Panc1 (cell line): ENCODE measurements at regions not wholly inside any gene's neighbourhood (a gene's known extent, or its start where the extent isn't known, plus 50 kb on each side); places are given as distances from the start of the nearest gene placed in this dataset.

ENCODE experiments used
- ATAC-seq: fragments of 200-7000 bp; cut with Tn5 transposase; 2 replicates; pipeline ENCODE4 v1.9.1; 2020; ENCODE audit warnings: mild to moderate bottlenecking, moderate library complexity
- BruUV-seq: library from RNA; stranded (reverse); fragments of 400-500 nt; replicated peaks from 2 replicates; lab custom pipeline; 2021; lab: Mats Ljungman, UMichigan
- CTCF ChIA-PET: fragments of 300-600 bp; sonication (Branson Sonifier 250); formaldehyde crosslinking; loops from one replicate; lab custom pipeline; 2022; ENCODE audit warnings: antibody characterized with exemption; lab: Charles Lee
- POLR2A ChIA-PET: fragments of 300-600 bp; sonication (Branson Sonifier 250); formaldehyde crosslinking; loops from one replicate; lab custom pipeline; 2022; ENCODE audit warnings: antibody characterized with exemption; lab: Charles Lee
- DNase-seq: peaks from one replicate; pipeline ENCODE4 v3.0.0-alpha.2; 2010; ENCODE audit warnings: low read depth, low spot score
- H3K27ac ChIP-seq: 2 replicates; pipeline ENCODE4 v1.5.1; 2011; ENCODE audit warnings: mild to moderate bottlenecking, low read length, inconsistent platforms
- H3K27me3 ChIP-seq: fragments of 200-500 bp; sonication (Bioruptor generic); 2 replicates; pipeline ENCODE4 v1.6.0; 2014; ENCODE audit warnings: low read length, inconsistent platforms; ENCODE audit not compliant: control insufficient read depth, insufficient read depth
- H3K36me3 ChIP-seq: fragments of 200-500 bp; sonication (Bioruptor generic); 2 replicates; pipeline ENCODE4 v1.5.1; 2014; ENCODE audit warnings: inconsistent platforms, mild to moderate bottlenecking, low read length, moderate library complexity; ENCODE audit not compliant: control insufficient read depth, insufficient read depth
- H3K4me1 ChIP-seq: 2 replicates; pipeline ENCODE4 v1.5.1; 2011; ENCODE audit warnings: inconsistent platforms, mild to moderate bottlenecking, low read length, moderate library complexity; ENCODE audit not compliant: control insufficient read depth, insufficient read depth
- H3K4me3 ChIP-seq, 2 experiments: 2 replicates each; pipeline ENCODE4 v1.5.1; 2011 to 2012; ENCODE audit warnings: low read depth in 2 of 2, low read length in 2 of 2, mild to moderate bottlenecking in 2 of 2, inconsistent platforms in 1 of 2, moderate library complexity in 1 of 2
- H3K9me3 ChIP-seq: fragments of 200-500 bp; sonication (Bioruptor generic); 2 replicates; pipeline ENCODE4 v1.5.1; 2014; ENCODE audit warnings: low read depth, mild to moderate bottlenecking, inconsistent platforms, low read length, moderate library complexity; ENCODE audit not compliant: control insufficient read depth, insufficient read depth
- POLR2AphosphoS5 ChIP-seq: IDR thresholded peaks from 2 replicates; pipeline ENCODE4 v1.6.1; 2012; ENCODE audit warnings: mild to moderate bottlenecking, low read depth, low read length, moderate library complexity
- SIN3A ChIP-seq: IDR thresholded peaks from 2 replicates; pipeline ENCODE4 v1.6.1; 2012; ENCODE audit warnings: low read depth, mild to moderate bottlenecking, low read length, moderate library complexity, borderline replicate concordance; ENCODE audit not compliant: insufficient read depth
- TCF7L2 ChIP-seq: IDR thresholded peaks from 2 replicates; pipeline ENCODE4 v1.6.1; 2011; ENCODE audit warnings: mild to moderate bottlenecking, low read depth, low read length, inconsistent platforms
- in situ Hi-C: cut with HindIII; loops from 2 replicates; pipeline ENCODE4 v1.10.0; 2016; ENCODE audit warnings: low sequenced_read_pairs, low pct_unique_long_range_greater_than_20kb
- intact Hi-C: fragments of 100-400 bp; cut with micrococcal nuclease; formaldehyde crosslinking; loops from one replicate; pipeline ENCODE4 v1.10.0; 2022; ENCODE audit not compliant: unreplicated experiment
- TF ChIP-seq, protein P1 (sequence below), 2 experiments: IDR thresholded peaks; 2 replicates each; pipeline ENCODE4 v1.6.1; 2011 to 2012; ENCODE audit warnings: low read depth in 2 of 2, control low read depth in 1 of 2, low read length in 1 of 2, mild to moderate bottlenecking in 1 of 2, moderate library complexity in 1 of 2; ENCODE audit not compliant: insufficient read depth in 1 of 2
- TF ChIP-seq, protein P2 (sequence below): fragments of 450-650 bp; IDR thresholded peaks from 2 replicates; pipeline ENCODE4 v1.5.1; 2017; ENCODE audit warnings: mild to moderate bottlenecking

DNA sequence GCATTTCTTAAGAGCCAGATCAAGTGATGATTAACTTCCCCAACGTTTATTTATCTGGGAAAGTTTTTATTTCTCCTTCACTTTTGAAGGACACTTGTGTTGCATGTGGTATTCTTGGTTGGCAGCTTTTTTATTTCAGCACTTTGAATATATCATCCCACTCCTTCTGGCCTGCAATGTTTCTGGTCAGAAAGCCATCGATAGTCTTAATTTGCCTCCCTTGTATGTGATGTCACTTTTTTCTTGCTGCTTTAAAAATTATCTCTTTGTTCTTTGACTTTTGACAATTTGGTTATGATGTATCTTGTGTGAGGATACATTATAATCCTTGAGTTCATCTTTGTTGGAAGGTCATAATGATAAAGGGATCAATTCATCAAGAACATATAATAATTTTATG, 503.2 kb downstream of the OTOL1 start:
- TF ChIP-seq, protein P1, sequence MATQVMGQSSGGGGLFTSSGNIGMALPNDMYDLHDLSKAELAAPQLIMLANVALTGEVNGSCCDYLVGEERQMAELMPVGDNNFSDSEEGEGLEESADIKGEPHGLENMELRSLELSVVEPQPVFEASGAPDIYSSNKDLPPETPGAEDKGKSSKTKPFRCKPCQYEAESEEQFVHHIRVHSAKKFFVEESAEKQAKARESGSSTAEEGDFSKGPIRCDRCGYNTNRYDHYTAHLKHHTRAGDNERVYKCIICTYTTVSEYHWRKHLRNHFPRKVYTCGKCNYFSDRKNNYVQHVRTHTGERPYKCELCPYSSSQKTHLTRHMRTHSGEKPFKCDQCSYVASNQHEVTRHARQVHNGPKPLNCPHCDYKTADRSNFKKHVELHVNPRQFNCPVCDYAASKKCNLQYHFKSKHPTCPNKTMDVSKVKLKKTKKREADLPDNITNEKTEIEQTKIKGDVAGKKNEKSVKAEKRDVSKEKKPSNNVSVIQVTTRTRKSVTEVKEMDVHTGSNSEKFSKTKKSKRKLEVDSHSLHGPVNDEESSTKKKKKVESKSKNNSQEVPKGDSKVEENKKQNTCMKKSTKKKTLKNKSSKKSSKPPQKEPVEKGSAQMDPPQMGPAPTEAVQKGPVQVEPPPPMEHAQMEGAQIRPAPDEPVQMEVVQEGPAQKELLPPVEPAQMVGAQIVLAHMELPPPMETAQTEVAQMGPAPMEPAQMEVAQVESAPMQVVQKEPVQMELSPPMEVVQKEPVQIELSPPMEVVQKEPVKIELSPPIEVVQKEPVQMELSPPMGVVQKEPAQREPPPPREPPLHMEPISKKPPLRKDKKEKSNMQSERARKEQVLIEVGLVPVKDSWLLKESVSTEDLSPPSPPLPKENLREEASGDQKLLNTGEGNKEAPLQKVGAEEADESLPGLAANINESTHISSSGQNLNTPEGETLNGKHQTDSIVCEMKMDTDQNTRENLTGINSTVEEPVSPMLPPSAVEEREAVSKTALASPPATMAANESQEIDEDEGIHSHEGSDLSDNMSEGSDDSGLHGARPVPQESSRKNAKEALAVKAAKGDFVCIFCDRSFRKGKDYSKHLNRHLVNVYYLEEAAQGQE (IDR thresholded peaks at IDR 0.05; ENCODE audit: insufficient read depth in 1 of 2, low read depth in 2 of 2, low read length in 1 of 2) = no peak
- no peak for TF ChIP-seq SIN3A
- no peak for TF ChIP-seq POLR2AphosphoS5
- TF ChIP-seq, protein P2, sequence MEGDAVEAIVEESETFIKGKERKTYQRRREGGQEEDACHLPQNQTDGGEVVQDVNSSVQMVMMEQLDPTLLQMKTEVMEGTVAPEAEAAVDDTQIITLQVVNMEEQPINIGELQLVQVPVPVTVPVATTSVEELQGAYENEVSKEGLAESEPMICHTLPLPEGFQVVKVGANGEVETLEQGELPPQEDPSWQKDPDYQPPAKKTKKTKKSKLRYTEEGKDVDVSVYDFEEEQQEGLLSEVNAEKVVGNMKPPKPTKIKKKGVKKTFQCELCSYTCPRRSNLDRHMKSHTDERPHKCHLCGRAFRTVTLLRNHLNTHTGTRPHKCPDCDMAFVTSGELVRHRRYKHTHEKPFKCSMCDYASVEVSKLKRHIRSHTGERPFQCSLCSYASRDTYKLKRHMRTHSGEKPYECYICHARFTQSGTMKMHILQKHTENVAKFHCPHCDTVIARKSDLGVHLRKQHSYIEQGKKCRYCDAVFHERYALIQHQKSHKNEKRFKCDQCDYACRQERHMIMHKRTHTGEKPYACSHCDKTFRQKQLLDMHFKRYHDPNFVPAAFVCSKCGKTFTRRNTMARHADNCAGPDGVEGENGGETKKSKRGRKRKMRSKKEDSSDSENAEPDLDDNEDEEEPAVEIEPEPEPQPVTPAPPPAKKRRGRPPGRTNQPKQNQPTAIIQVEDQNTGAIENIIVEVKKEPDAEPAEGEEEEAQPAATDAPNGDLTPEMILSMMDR = no peak
- TF ChIP-seq TCF7L2 = no peak

DNA sequence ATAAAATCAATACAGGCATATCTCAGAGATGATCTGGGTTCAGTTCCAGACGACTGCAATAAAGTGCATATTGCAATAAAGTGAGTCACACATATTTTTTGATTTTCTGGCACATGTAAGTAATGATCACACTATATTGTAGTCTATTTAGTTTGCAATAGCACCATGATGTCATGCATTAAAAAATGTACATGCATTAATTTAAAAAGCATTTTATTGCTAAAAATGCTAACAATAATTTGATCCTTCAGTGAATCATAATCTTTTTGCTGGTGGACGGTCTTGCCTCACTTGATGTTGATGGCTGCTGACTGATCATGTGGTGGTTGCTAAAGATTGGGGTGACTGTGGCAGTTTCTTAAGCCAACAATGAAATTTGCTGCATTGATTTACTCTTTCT, 511.1 kb downstream of the OTOL1 start:
- intact Hi-C loops = no loop called here
- CTCF ChIA-PET = interaction anchor here (0.6 kb wide), 1 partner anchor 1207 kb away, joined by 4 read pairs; no protein-coding TSS in a partner anchor
- Histone ChIP-seq H3K4me1 (no peaks in the 10 kb centered on the region), H3K4me3 (no peak overlapping the region), H3K9me3 (no peaks in the 10 kb centered on the region; the same call in 1 of the 2 replicates), H3K27ac (no peak overlapping the region), H3K36me3 (no peaks in the 10 kb centered on the region), H3K27me3 (no peaks in the 10 kb centered on the region)
- no peak for DNase-seq
- BruUV-seq = no TSS peak
- in situ Hi-C loops = no loop called here
- POLR2A ChIA-PET = no interaction called here
- TF ChIP-seq TCF7L2 (no peak), SIN3A (no peak), POLR2AphosphoS5 (no peak)
- TF ChIP-seq, protein P1 (IDR thresholded peaks at IDR 0.05; ENCODE audit: insufficient read depth in 1 of 2, low read depth in 2 of 2, low read length in 1 of 2) = no peak
- ATAC-seq = no peak

More for the DNA sequence above, 503.2 kb downstream of the OTOL1 start:
- Histone ChIP-seq H3K27me3 (no peaks in the 10 kb centered on the region), H3K27ac (no peak overlapping the region), H3K4me3 (no peak overlapping the region), H3K4me1 (no peaks in the 10 kb centered on the region), H3K36me3 (no peaks in the 10 kb centered on the region), H3K9me3 (peaks cover 13% of the 10 kb centered on the region; the same call in 1 of the 2 replicates)
- intact Hi-C loops = no loop called here
- CTCF ChIA-PET = no interaction called here
- no TSS peak for BruUV-seq
- ATAC-seq = no peak
- in situ Hi-C loops = no loop called here
- POLR2A ChIA-PET = no interaction called here
- DNase-seq = no peak
